ENCODE measurements at regions not wholly inside any gene's neighbourhood (a gene's known extent, or its start where the extent isn't known, plus 50 kb on each side); places are given as distances from the start of the nearest gene placed in this dataset.

- H3K4me3 ChIP-seq (ENCODE audit: control insufficient read depth in 1 of 7, extremely low read depth in 1 of 7, insufficient read depth in 4 of 7, low read depth in 2 of 7, low read length in 6 of 7), result no peak overlapping the region
- DNase-seq, result no peak
- WGBS (ENCODE audit: insufficient coverage), result 100% methylated on average over 3 of the region's 5 CpGs
- peaks cover 0 to 11% (median 5%) of the 10 kb centered on the region in 4 experiments for H3K4me1 ChIP-seq (ENCODE audit: control extremely low read depth in 1 of 4, control insufficient read depth in 4 of 4, insufficient read depth in 4 of 4, low read length in 3 of 4)
- ChIA-PET POLR2A (no interaction called here), CTCF (no interaction called here)
- no peak overlapping the region for H3K27ac ChIP-seq (ENCODE audit: insufficient read depth in 1 of 2, low read depth in 1 of 2, low read length in 2 of 2, poor library complexity in 1 of 2, severe bottlenecking in 2 of 2)
- no peaks in the 10 kb centered on the region for H3K27me3 ChIP-seq (replicated peaks in 2 of 5; ENCODE audit: control insufficient read depth in 4 of 5, insufficient read depth in 5 of 5, low read length in 4 of 5)
- H3K9me3 ChIP-seq (ENCODE audit: control extremely low read depth in 1 of 5, control insufficient read depth in 4 of 5, insufficient read depth in 2 of 5, low read depth in 1 of 5, low read length in 4 of 5), result peaks cover 0 to 1% (median 0%) of the 10 kb centered on the region in 5 experiments
- no peaks in the 10 kb centered on the region for H3K36me3 ChIP-seq (ENCODE audit: control insufficient read depth in 4 of 4, insufficient read depth in 4 of 4, low read length in 3 of 4)
Observed at GRCh38 chr21:16624479-16625118, 888.2 kb upstream of the CXADR start.

- no peaks in the 10 kb centered on the region for H3K36me3 ChIP-seq (ENCODE audit: control insufficient read depth in 4 of 4, insufficient read depth in 4 of 4, low read length in 3 of 4)
- WGBS (ENCODE audit: insufficient coverage), result no CpG with 5 or more reads among the region's 1 CpG
- H3K27ac ChIP-seq (ENCODE audit: insufficient read depth in 1 of 2, low read depth in 1 of 2, low read length in 2 of 2, poor library complexity in 1 of 2, severe bottlenecking in 2 of 2), result no peak overlapping the region
- H3K4me3 ChIP-seq (ENCODE audit: control insufficient read depth in 1 of 7, extremely low read depth in 1 of 7, insufficient read depth in 4 of 7, low read depth in 2 of 7, low read length in 6 of 7), result no peak overlapping the region
- no peaks in the 10 kb centered on the region for H3K9me3 ChIP-seq (ENCODE audit: control extremely low read depth in 1 of 5, control insufficient read depth in 4 of 5, insufficient read depth in 2 of 5, low read depth in 1 of 5, low read length in 4 of 5)
- ChIA-PET POLR2A (no interaction called here), CTCF (no interaction called here)
- peaks cover 0 to 8% (median 3%) of the 10 kb centered on the region in 4 experiments for H3K4me1 ChIP-seq (ENCODE audit: control extremely low read depth in 1 of 4, control insufficient read depth in 4 of 4, insufficient read depth in 4 of 4, low read length in 3 of 4)
- no peak for DNase-seq
- no peaks in the 10 kb centered on the region for H3K27me3 ChIP-seq (replicated peaks in 2 of 5; ENCODE audit: control insufficient read depth in 4 of 5, insufficient read depth in 5 of 5, low read length in 4 of 5)
Observed at GRCh38 chr21:16625491-16625890, 887.4 kb upstream of the CXADR start.

- no CpG with 5 or more reads among the region's 4 CpGs for WGBS (ENCODE audit: insufficient coverage)
- no peaks in the 10 kb centered on the region for H3K36me3 ChIP-seq (ENCODE audit: control insufficient read depth in 4 of 4, insufficient read depth in 4 of 4, low read length in 3 of 4)
- ChIA-PET CTCF (interaction anchor here (1.0 kb wide), 1 partner anchor 20 kb away, joined by 3 read pairs; no protein-coding TSS in a partner anchor), POLR2A (interaction anchor here (0.7 to 1.0 kb wide), 2 partner anchors 11 to 554 kb away, joined by 3 to 6 read pairs; no protein-coding TSS in a partner anchor)
- H3K27me3 ChIP-seq (replicated peaks in 2 of 5; ENCODE audit: control insufficient read depth in 4 of 5, insufficient read depth in 5 of 5, low read length in 4 of 5), result no peaks in the 10 kb centered on the region
- no peak for DNase-seq
- no peak overlapping the region for H3K27ac ChIP-seq (ENCODE audit: insufficient read depth in 1 of 2, low read depth in 1 of 2, low read length in 2 of 2, poor library complexity in 1 of 2, severe bottlenecking in 2 of 2)
- H3K9me3 ChIP-seq (ENCODE audit: control extremely low read depth in 1 of 5, control insufficient read depth in 4 of 5, insufficient read depth in 2 of 5, low read depth in 1 of 5, low read length in 4 of 5), result no peaks in the 10 kb centered on the region
- no peak overlapping the region for H3K4me3 ChIP-seq (ENCODE audit: control insufficient read depth in 1 of 7, extremely low read depth in 1 of 7, insufficient read depth in 4 of 7, low read depth in 2 of 7, low read length in 6 of 7)
- H3K4me1 ChIP-seq (ENCODE audit: control extremely low read depth in 1 of 4, control insufficient read depth in 4 of 4, insufficient read depth in 4 of 4, low read length in 3 of 4), result no peaks in the 10 kb centered on the region
Observed at GRCh38 chr21:16633831-16634459, 878.9 kb upstream of the CXADR start.

- no peaks in the 10 kb centered on the region for H3K9me3 ChIP-seq (ENCODE audit: control extremely low read depth in 1 of 5, control insufficient read depth in 4 of 5, insufficient read depth in 2 of 5, low read depth in 1 of 5, low read length in 4 of 5)
- H3K27me3 ChIP-seq (replicated peaks in 2 of 5; ENCODE audit: control insufficient read depth in 4 of 5, insufficient read depth in 5 of 5, low read length in 4 of 5), result no peaks in the 10 kb centered on the region
- no peak overlapping the region for H3K27ac ChIP-seq (ENCODE audit: insufficient read depth in 1 of 2, low read depth in 1 of 2, low read length in 2 of 2, poor library complexity in 1 of 2, severe bottlenecking in 2 of 2)
- H3K4me1 ChIP-seq (ENCODE audit: control extremely low read depth in 1 of 4, control insufficient read depth in 4 of 4, insufficient read depth in 4 of 4, low read length in 3 of 4), result no peaks in the 10 kb centered on the region
- H3K4me3 ChIP-seq (ENCODE audit: control insufficient read depth in 1 of 7, extremely low read depth in 1 of 7, insufficient read depth in 4 of 7, low read depth in 2 of 7, low read length in 6 of 7), result no peak overlapping the region
- no peak for DNase-seq
- WGBS (ENCODE audit: insufficient coverage), result 90% methylated on average over 4 of the region's 4 CpGs
- POLR2A ChIA-PET, result no interaction called here
- no peaks in the 10 kb centered on the region for H3K36me3 ChIP-seq (ENCODE audit: control insufficient read depth in 4 of 4, insufficient read depth in 4 of 4, low read length in 3 of 4)
- CTCF ChIA-PET, result interaction anchor here (1.0 kb wide), 1 partner anchor 20 kb away, joined by 3 read pairs; no protein-coding TSS in a partner anchor
Observed at GRCh38 chr21:16634515-16634914, 878.3 kb upstream of the CXADR start.

GRCh38 chr21:16640297-16641027, 872.4 kb upstream of the CXADR start:
- H3K9me3 ChIP-seq (ENCODE audit: control extremely low read depth in 1 of 5, control insufficient read depth in 4 of 5, insufficient read depth in 2 of 5, low read depth in 1 of 5, low read length in 4 of 5), result peaks cover 0 to 4% (median 0%) of the 10 kb centered on the region in 5 experiments
- POLR2A ChIA-PET, result no interaction called here
- no peaks in the 10 kb centered on the region for H3K36me3 ChIP-seq (ENCODE audit: control insufficient read depth in 4 of 4, insufficient read depth in 4 of 4, low read length in 3 of 4)
- no peak overlapping the region for H3K4me3 ChIP-seq (ENCODE audit: control insufficient read depth in 1 of 7, extremely low read depth in 1 of 7, insufficient read depth in 4 of 7, low read depth in 2 of 7, low read length in 6 of 7)
- DNase-seq, result no peak
- H3K27ac ChIP-seq (ENCODE audit: insufficient read depth in 1 of 2, low read depth in 1 of 2, low read length in 2 of 2, poor library complexity in 1 of 2, severe bottlenecking in 2 of 2), result no peak overlapping the region
- CTCF ChIA-PET, result no interaction called here
- WGBS (ENCODE audit: insufficient coverage), result 100% methylated on average over 3 of the region's 3 CpGs
- no peaks in the 10 kb centered on the region for H3K4me1 ChIP-seq (ENCODE audit: control extremely low read depth in 1 of 4, control insufficient read depth in 4 of 4, insufficient read depth in 4 of 4, low read length in 3 of 4)
- H3K27me3 ChIP-seq (replicated peaks in 2 of 5; ENCODE audit: control insufficient read depth in 4 of 5, insufficient read depth in 5 of 5, low read length in 4 of 5), result no peaks in the 10 kb centered on the region

- Histone ChIP-seq H3K4me1 (ENCODE audit: control extremely low read depth in 1 of 4, control insufficient read depth in 4 of 4, insufficient read depth in 4 of 4, low read length in 3 of 4) (no peaks in the 10 kb centered on the region), H3K27me3 (replicated peaks in 2 of 5; ENCODE audit: control insufficient read depth in 4 of 5, insufficient read depth in 5 of 5, low read length in 4 of 5) (no peaks in the 10 kb centered on the region), H3K4me3 (ENCODE audit: control insufficient read depth in 1 of 7, extremely low read depth in 1 of 7, insufficient read depth in 4 of 7, low read depth in 2 of 7, low read length in 6 of 7) (no peak overlapping the region), H3K36me3 (ENCODE audit: control insufficient read depth in 4 of 4, insufficient read depth in 4 of 4, low read length in 3 of 4) (no peaks in the 10 kb centered on the region), H3K27ac (ENCODE audit: insufficient read depth in 1 of 2, low read depth in 1 of 2, low read length in 2 of 2, poor library complexity in 1 of 2, severe bottlenecking in 2 of 2) (no peak overlapping the region), H3K9me3 (ENCODE audit: control extremely low read depth in 1 of 5, control insufficient read depth in 4 of 5, insufficient read depth in 2 of 5, low read depth in 1 of 5, low read length in 4 of 5) (peaks cover 0 to 4% (median 0%) of the 10 kb centered on the region in 5 experiments)
- no CpG with 5 or more reads among the region's 1 CpG for WGBS (ENCODE audit: insufficient coverage)
- no peak for DNase-seq
- CTCF ChIA-PET, result no interaction called here
- POLR2A ChIA-PET, result no interaction called here
Observed at GRCh38 chr21:16642353-16642752, 870.5 kb upstream of the CXADR start.

GRCh38 chr21:16644685-16645084, 868.2 kb upstream of the CXADR start:
- DNase-seq, result no peak
- Histone ChIP-seq H3K9me3 (ENCODE audit: control extremely low read depth in 1 of 5, control insufficient read depth in 4 of 5, insufficient read depth in 2 of 5, low read depth in 1 of 5, low read length in 4 of 5) (peaks cover 0 to 4% (median 0%) of the 10 kb centered on the region in 5 experiments), H3K27me3 (replicated peaks in 2 of 5; ENCODE audit: control insufficient read depth in 4 of 5, insufficient read depth in 5 of 5, low read length in 4 of 5) (no peaks in the 10 kb centered on the region), H3K36me3 (ENCODE audit: control insufficient read depth in 4 of 4, insufficient read depth in 4 of 4, low read length in 3 of 4) (no peaks in the 10 kb centered on the region), H3K4me1 (ENCODE audit: control extremely low read depth in 1 of 4, control insufficient read depth in 4 of 4, insufficient read depth in 4 of 4, low read length in 3 of 4) (no peaks in the 10 kb centered on the region), H3K4me3 (ENCODE audit: control insufficient read depth in 1 of 7, extremely low read depth in 1 of 7, insufficient read depth in 4 of 7, low read depth in 2 of 7, low read length in 6 of 7) (no peak overlapping the region), H3K27ac (ENCODE audit: insufficient read depth in 1 of 2, low read depth in 1 of 2, low read length in 2 of 2, poor library complexity in 1 of 2, severe bottlenecking in 2 of 2) (no peak overlapping the region)
- no CpG with 5 or more reads among the region's 3 CpGs for WGBS (ENCODE audit: insufficient coverage)
- ChIA-PET POLR2A (interaction anchor here (1.1 kb wide), 1 partner anchor 12 kb away, joined by 3 read pairs; no protein-coding TSS in a partner anchor), CTCF (no interaction called here)
